HCT116 (cell line): ENCODE measurements at regions not wholly inside any gene's neighbourhood (a gene's known extent, or its start where the extent isn't known, plus 50 kb on each side); places are given as distances from the start of the nearest gene placed in this dataset.

ENCODE experiments used
- EZH2 ChIP-seq: fragments of 200-600 bp; sonication (generic); IDR thresholded peaks from 2 replicates; pipeline ENCODE4 v1.6.1; 2017; ENCODE audit warnings: antibody characterized with exemption, mixed run types
- POLR2A ChIP-seq: IDR thresholded peaks from 2 replicates; pipeline ENCODE4 v1.7.0; 2011; ENCODE audit warnings: borderline replicate concordance; ENCODE audit not compliant: insufficient read depth, insufficient read length; ENCODE audit errors: extremely low read depth
- SP1 ChIP-seq: IDR thresholded peaks from 2 replicates; pipeline ENCODE4 v1.6.1; 2012; ENCODE audit warnings: low read depth
- TF ChIP-seq, protein P1 (sequence below), 3 experiments: fragments of 200-600 bp in 1 of 3; sonication (generic) in 1 of 3; IDR thresholded peaks in 2 of 3; conservative IDR thresholded peaks in 1 of 3; 2 replicates each; pipeline ENCODE4 v1.5.1; 2012 to 2017; ENCODE audit warnings: low read depth in 2 of 3, low read length in 2 of 3, antibody characterized with exemption in 1 of 3, borderline replicate concordance in 1 of 3, control low read depth in 1 of 3, mild to moderate bottlenecking in 1 of 3, mixed read lengths in 1 of 3, mixed run types in 1 of 3, moderate library complexity in 1 of 3; ENCODE audit not compliant: insufficient read depth in 1 of 3

DNA sequence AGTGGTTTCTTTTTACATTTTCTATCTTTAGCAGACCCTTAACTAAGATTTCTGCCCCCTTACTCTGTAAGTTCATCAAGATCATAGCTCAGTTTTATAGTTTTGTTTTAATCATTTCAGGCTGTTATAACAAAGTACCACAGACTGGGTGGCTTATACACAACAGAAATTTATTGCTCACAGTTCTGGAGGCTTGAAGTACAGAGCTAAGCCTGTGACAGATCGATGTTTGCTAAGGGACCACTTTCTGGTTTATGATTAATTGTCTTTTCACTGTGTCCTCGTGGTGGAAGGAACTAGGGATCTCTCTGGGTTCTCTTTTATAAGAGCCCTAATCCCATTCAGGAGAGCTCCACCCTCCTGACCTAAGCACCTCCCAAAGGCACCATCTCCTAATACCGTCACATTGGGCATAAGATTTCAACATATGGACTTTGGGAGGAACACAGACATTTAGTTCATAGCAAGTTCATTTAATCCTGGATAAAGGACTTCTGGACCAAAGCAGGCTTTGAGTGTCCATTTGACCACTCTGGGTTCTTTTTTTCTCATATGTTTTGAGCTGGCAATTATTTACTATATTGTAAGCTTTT is 137.0 kb upstream of the IL15 start:
- no peak for TF ChIP-seq EZH2
- TF ChIP-seq, protein P1, sequence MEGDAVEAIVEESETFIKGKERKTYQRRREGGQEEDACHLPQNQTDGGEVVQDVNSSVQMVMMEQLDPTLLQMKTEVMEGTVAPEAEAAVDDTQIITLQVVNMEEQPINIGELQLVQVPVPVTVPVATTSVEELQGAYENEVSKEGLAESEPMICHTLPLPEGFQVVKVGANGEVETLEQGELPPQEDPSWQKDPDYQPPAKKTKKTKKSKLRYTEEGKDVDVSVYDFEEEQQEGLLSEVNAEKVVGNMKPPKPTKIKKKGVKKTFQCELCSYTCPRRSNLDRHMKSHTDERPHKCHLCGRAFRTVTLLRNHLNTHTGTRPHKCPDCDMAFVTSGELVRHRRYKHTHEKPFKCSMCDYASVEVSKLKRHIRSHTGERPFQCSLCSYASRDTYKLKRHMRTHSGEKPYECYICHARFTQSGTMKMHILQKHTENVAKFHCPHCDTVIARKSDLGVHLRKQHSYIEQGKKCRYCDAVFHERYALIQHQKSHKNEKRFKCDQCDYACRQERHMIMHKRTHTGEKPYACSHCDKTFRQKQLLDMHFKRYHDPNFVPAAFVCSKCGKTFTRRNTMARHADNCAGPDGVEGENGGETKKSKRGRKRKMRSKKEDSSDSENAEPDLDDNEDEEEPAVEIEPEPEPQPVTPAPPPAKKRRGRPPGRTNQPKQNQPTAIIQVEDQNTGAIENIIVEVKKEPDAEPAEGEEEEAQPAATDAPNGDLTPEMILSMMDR (IDR thresholded peaks at IDR 0.05 in 2 of 3, conservative IDR thresholded peaks at IDR 0.05 in 1 of 3; ENCODE audit: borderline replicate concordance in 1 of 3, insufficient read depth in 1 of 3, low read depth in 2 of 3, low read length in 2 of 3) = no peak
- no peak for TF ChIP-seq POLR2A
- no peak for TF ChIP-seq SP1
